ENCODE measurements at regions not wholly inside any gene's neighbourhood (a gene's known extent, or its start where the extent isn't known, plus 50 kb on each side); places are given as distances from the start of the nearest gene placed in this dataset.

- no peak for DNase-seq
- Mint-ChIP-seq H3K4me1 (ENCODE audit: low read depth, unreplicated experiment) (no peaks in the 10 kb centered on the region), H3K36me3 (ENCODE audit: insufficient read depth, unreplicated experiment) (no peaks in the 10 kb centered on the region), H3K9me3 (ENCODE audit: low read depth, unreplicated experiment) (no peaks in the 10 kb centered on the region), H3K27me3 (ENCODE audit: unreplicated experiment) (peaks cover 2% of the 10 kb centered on the region), H3K27ac (ENCODE audit: unreplicated experiment) (no peak overlapping the region), H3K4me3 (ENCODE audit: low read depth, unreplicated experiment) (no peak overlapping the region)
- no peak for TF ChIP-seq CTCF (IDR thresholded peaks at IDR 0.05; ENCODE audit: unreplicated experiment)
- intact Hi-C loops (cut with micrococcal nuclease; ENCODE audit: unreplicated experiment) = no loop called here
- BruUV-seq (replicated peaks) = no TSS peak
- CTCF ChIA-PET = no interaction called here
Observed at GRCh38 chr18:25595274-25596060, 243.5 kb upstream of the ZNF521 start.

GRCh38 chr18:25594351-25594750, 242.4 kb upstream of the ZNF521 start:
- Mint-ChIP-seq H3K4me1 (ENCODE audit: low read depth, unreplicated experiment) (no peaks in the 10 kb centered on the region), H3K9me3 (ENCODE audit: low read depth, unreplicated experiment) (no peaks in the 10 kb centered on the region), H3K36me3 (ENCODE audit: insufficient read depth, unreplicated experiment) (no peaks in the 10 kb centered on the region), H3K27me3 (ENCODE audit: unreplicated experiment) (no peaks in the 10 kb centered on the region), H3K4me3 (ENCODE audit: low read depth, unreplicated experiment) (no peak overlapping the region), H3K27ac (ENCODE audit: unreplicated experiment) (no peak overlapping the region)
- no TSS peak for BruUV-seq (replicated peaks)
- TF ChIP-seq CTCF (IDR thresholded peaks at IDR 0.05; ENCODE audit: unreplicated experiment) = no peak
- CTCF ChIA-PET = no interaction called here
- intact Hi-C loops (cut with micrococcal nuclease; ENCODE audit: unreplicated experiment) = no loop called here
- no peak for DNase-seq

GRCh38 chr18:25592804-25593360, 240.9 kb upstream of the ZNF521 start:
- no peak for DNase-seq
- no peaks in the 10 kb centered on the region for H3K27me3 Mint-ChIP-seq (ENCODE audit: unreplicated experiment)
- H3K4me1 Mint-ChIP-seq (ENCODE audit: low read depth, unreplicated experiment) = no peaks in the 10 kb centered on the region
- intact Hi-C loops (cut with micrococcal nuclease; ENCODE audit: unreplicated experiment) = no loop called here
- H3K27ac Mint-ChIP-seq (ENCODE audit: unreplicated experiment) = no peak overlapping the region
- BruUV-seq (replicated peaks) = no TSS peak
- no peaks in the 10 kb centered on the region for H3K36me3 Mint-ChIP-seq (ENCODE audit: insufficient read depth, unreplicated experiment)
- H3K9me3 Mint-ChIP-seq (ENCODE audit: low read depth, unreplicated experiment) = peaks cover 4% of the 10 kb centered on the region
- CTCF ChIA-PET = no interaction called here
- no peak for TF ChIP-seq CTCF (IDR thresholded peaks at IDR 0.05; ENCODE audit: unreplicated experiment)
- no peak overlapping the region for H3K4me3 Mint-ChIP-seq (ENCODE audit: low read depth, unreplicated experiment)

- no peak for DNase-seq
- H3K27ac Mint-ChIP-seq (ENCODE audit: unreplicated experiment) = no peak overlapping the region
Observed at GRCh38 chr18:25590456-25590855, 238.5 kb upstream of the ZNF521 start.

More at GRCh38 chr18:25590456-25590855, 238.5 kb upstream of the ZNF521 start:
- no TSS peak for BruUV-seq (replicated peaks)
- intact Hi-C loops (cut with micrococcal nuclease; ENCODE audit: unreplicated experiment) = no loop called here
- Mint-ChIP-seq H3K4me1 (ENCODE audit: low read depth, unreplicated experiment) (no peaks in the 10 kb centered on the region), H3K4me3 (ENCODE audit: low read depth, unreplicated experiment) (no peak overlapping the region), H3K36me3 (ENCODE audit: insufficient read depth, unreplicated experiment) (no peaks in the 10 kb centered on the region), H3K9me3 (ENCODE audit: low read depth, unreplicated experiment) (peaks cover 4% of the 10 kb centered on the region), H3K27me3 (ENCODE audit: unreplicated experiment) (no peaks in the 10 kb centered on the region)
- CTCF ChIA-PET = no interaction called here
- TF ChIP-seq CTCF (IDR thresholded peaks at IDR 0.05; ENCODE audit: unreplicated experiment) = no peak
